ACHN (cell line): ENCODE measurements at regions not wholly inside any gene's neighbourhood (a gene's known extent, or its start where the extent isn't known, plus 50 kb on each side); places are given as distances from the start of the nearest gene placed in this dataset.
A peak's percentile ranks its signal among the peaks of the same experiment; 100 is the strongest.

Experiments used
- DNase-seq: peaks from one replicate; pipeline ENCODE4 v3.0.0-alpha.2; 2015
- in situ Hi-C: cut with HindIII; loops from 2 replicates; pipeline ENCODE4 v1.10.0; 2017; ENCODE audit warnings: low sequenced_read_pairs, low pct_ligation_motif_present, low pct_unique_long_range_greater_than_20kb

GRCh38 chr13:33367171-33367895 is 81.8 kb upstream of the STARD13 start:
- in situ Hi-C loops, result no loop called here

GRCh38 chr13:33367926-33368325 is 82.4 kb upstream of the STARD13 start:
- DNase-seq, result no peak
- in situ Hi-C loops, result no loop called here

More at GRCh38 chr13:33367171-33367895, 81.8 kb upstream of the STARD13 start:
- no peak for DNase-seq

GRCh38 chr13:33369073-33369472 is 83.5 kb upstream of the STARD13 start:
- no peak for DNase-seq
- in situ Hi-C loops, result no loop called here

- in situ Hi-C loops, result no loop called here
- DNase-seq, result no peak
Observed at GRCh38 chr13:33372251-33372919, 86.8 kb upstream of the STARD13 start.

- in situ Hi-C loops, result no loop called here
- no peak for DNase-seq
Observed at GRCh38 chr13:33373624-33374023, 88.1 kb upstream of the STARD13 start.

GRCh38 chr13:33375421-33375820 is 89.9 kb upstream of the STARD13 start:
- DNase-seq, result no peak
- in situ Hi-C loops, result no loop called here

- in situ Hi-C loops, result no loop called here
Observed at GRCh38 chr13:33376212-33376611, 90.7 kb upstream of the STARD13 start.

GRCh38 chr13:33377411-33377810 is 91.9 kb upstream of the STARD13 start:
- DNase-seq, result no peak
- in situ Hi-C loops, result no loop called here

More at GRCh38 chr13:33376212-33376611, 90.7 kb upstream of the STARD13 start:
- DNase-seq, result no peak

GRCh38 chr13:33377825-33378224 is 92.3 kb upstream of the STARD13 start:
- no peak for DNase-seq
- in situ Hi-C loops, result no loop called here

- in situ Hi-C loops, result no loop called here
- no peak for DNase-seq
Observed at GRCh38 chr13:33379608-33380007, 94.1 kb upstream of the STARD13 start.

GRCh38 chr13:33380487-33381079 is 95.0 kb upstream of the STARD13 start:
- in situ Hi-C loops, result no loop called here
- DNase-seq, result no peak

- in situ Hi-C loops, result no loop called here
- no peak for DNase-seq
Observed at GRCh38 chr13:33381180-33381579, 95.6 kb upstream of the STARD13 start.

- DNase-seq, result no peak
- in situ Hi-C loops, result no loop called here
Observed at GRCh38 chr13:33381906-33382305, 96.4 kb upstream of the STARD13 start.

- no peak for DNase-seq
- in situ Hi-C loops, result no loop called here
Observed at GRCh38 chr13:33383724-33384577, 98.4 kb upstream of the STARD13 start.

GRCh38 chr13:33388286-33388998 is 102.9 kb upstream of the STARD13 start:
- in situ Hi-C loops, result no loop called here
- DNase-seq, result peak; percentile 1

GRCh38 chr13:33392794-33393405 is 107.3 kb upstream of the STARD13 start:
- no peak for DNase-seq
- in situ Hi-C loops, result no loop called here

GRCh38 chr13:33394294-33394932 is 108.9 kb upstream of the STARD13 start:
- in situ Hi-C loops, result no loop called here
- DNase-seq, result no peak
